MCF 10A (cell line): ENCODE measurements at regions not wholly inside any gene's neighbourhood (a gene's known extent, or its start where the extent isn't known, plus 50 kb on each side); places are given as distances from the start of the nearest gene placed in this dataset.

Experiments used
- BruUV-seq: library from RNA; stranded (reverse); fragments of 400-500 nt; replicated peaks from 2 replicates; lab custom pipeline; 2021; lab: Mats Ljungman, UMichigan
- CTCF ChIA-PET: fragments of 300-600 bp; sonication (Branson Sonifier 250); formaldehyde crosslinking; extraction: SDS; loops from one replicate; lab custom pipeline; 2021; ENCODE audit warnings: antibody characterized with exemption, inconsistent platforms; lab: Yijun Ruan, JAX
- POLR2A ChIA-PET: fragments of 300-600, 350-650 bp; sonication (Branson Sonifier 250); formaldehyde crosslinking; extraction: SDS; loops from one replicate; lab custom pipeline; 2020; ENCODE audit warnings: antibody characterized with exemption, inconsistent platforms; lab: Yijun Ruan, JAX
- DNase-seq: peaks from one replicate; pipeline ENCODE4 v3.0.0-alpha.2; 2018; ENCODE audit not compliant: unreplicated experiment
- H3K27ac Mint-ChIP-seq: one replicate; pipeline ENCODE4 v1.8.0; 2022; ENCODE audit warnings: mild to moderate bottlenecking, low read depth, mixed read lengths; ENCODE audit not compliant: unreplicated experiment
- H3K27me3 Mint-ChIP-seq: one replicate; pipeline ENCODE4 v1.8.0; 2022; ENCODE audit warnings: mixed read lengths; ENCODE audit not compliant: insufficient read depth, unreplicated experiment
- H3K36me3 Mint-ChIP-seq: one replicate; pipeline ENCODE4 v1.8.0; 2022; ENCODE audit warnings: mild to moderate bottlenecking, moderate library complexity, mixed read lengths; ENCODE audit not compliant: insufficient read depth, unreplicated experiment
- H3K4me1 Mint-ChIP-seq: one replicate; pipeline ENCODE4 v1.8.0; 2022; ENCODE audit warnings: mixed read lengths; ENCODE audit not compliant: insufficient read depth, unreplicated experiment
- H3K4me3 Mint-ChIP-seq: one replicate; pipeline ENCODE4 v1.8.0; 2022; ENCODE audit warnings: mild to moderate bottlenecking, moderate library complexity, mixed read lengths; ENCODE audit not compliant: unreplicated experiment
- H3K9me3 Mint-ChIP-seq: one replicate; pipeline ENCODE4 v1.8.0; 2022; ENCODE audit warnings: mixed read lengths; ENCODE audit not compliant: unreplicated experiment
- intact Hi-C: fragments of 100-400 bp; cut with micrococcal nuclease; formaldehyde crosslinking; loops from 2 replicates; pipeline ENCODE4 v1.14.1; 2022
- TF ChIP-seq, protein P1 (sequence below): fragments of 200-600 bp; IDR thresholded peaks from one replicate; pipeline ENCODE4 v1.8.0; 2022; ENCODE audit warnings: antibody characterized with exemption, mild to moderate bottlenecking; ENCODE audit not compliant: unreplicated experiment

GRCh38 chr15:96766366-96766765 lies 435.9 kb downstream of the NR2F2 start:
- Mint-ChIP-seq H3K36me3 (no peaks in the 10 kb centered on the region), H3K4me3 (no peak overlapping the region), H3K4me1 (no peaks in the 10 kb centered on the region), H3K27ac (no peak overlapping the region), H3K9me3 (no peaks in the 10 kb centered on the region), H3K27me3 (peaks cover 28% of the 10 kb centered on the region)
- POLR2A ChIA-PET = no interaction called here
- intact Hi-C loops = no loop called here
- TF ChIP-seq, protein P1, sequence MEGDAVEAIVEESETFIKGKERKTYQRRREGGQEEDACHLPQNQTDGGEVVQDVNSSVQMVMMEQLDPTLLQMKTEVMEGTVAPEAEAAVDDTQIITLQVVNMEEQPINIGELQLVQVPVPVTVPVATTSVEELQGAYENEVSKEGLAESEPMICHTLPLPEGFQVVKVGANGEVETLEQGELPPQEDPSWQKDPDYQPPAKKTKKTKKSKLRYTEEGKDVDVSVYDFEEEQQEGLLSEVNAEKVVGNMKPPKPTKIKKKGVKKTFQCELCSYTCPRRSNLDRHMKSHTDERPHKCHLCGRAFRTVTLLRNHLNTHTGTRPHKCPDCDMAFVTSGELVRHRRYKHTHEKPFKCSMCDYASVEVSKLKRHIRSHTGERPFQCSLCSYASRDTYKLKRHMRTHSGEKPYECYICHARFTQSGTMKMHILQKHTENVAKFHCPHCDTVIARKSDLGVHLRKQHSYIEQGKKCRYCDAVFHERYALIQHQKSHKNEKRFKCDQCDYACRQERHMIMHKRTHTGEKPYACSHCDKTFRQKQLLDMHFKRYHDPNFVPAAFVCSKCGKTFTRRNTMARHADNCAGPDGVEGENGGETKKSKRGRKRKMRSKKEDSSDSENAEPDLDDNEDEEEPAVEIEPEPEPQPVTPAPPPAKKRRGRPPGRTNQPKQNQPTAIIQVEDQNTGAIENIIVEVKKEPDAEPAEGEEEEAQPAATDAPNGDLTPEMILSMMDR = no peak
- BruUV-seq = no TSS peak
- no peak for DNase-seq
- CTCF ChIA-PET = no interaction called here

DNA sequence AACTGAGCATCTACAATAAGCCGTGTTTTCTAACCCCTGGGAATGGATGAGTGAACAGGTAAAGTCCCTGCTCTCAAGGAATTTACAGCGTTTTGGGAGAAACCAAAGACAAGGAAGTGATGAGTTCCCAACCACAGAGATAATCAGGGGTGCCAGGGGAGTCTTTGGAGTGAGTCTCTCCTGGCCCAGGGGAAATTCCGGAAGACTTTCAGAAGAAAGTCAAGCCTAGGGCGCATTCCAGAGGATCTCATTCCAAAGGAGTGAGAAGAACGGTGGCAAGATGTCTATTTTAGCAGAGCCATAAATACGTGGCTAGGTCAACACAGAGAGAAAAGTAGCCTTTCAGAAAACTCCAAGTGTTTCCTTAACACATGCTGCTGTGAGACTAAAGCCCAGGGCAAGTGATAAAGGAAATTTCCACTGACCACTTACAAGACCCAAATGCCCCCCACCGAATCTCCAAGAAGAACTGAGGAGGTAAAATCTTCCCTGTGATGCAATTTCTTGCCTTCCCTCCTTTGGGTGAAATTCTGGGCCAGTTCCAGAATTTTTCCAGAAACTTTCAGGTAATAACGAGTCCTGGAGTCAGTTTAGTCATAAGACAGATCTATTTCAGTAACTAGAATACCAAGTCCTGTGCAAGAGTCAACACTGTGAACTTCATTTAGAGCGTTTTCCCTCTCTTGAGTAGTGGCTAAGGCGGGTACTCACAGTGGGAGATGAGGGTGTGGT lies 437.4 kb downstream of the NR2F2 start:
- TF ChIP-seq, protein P1 = no peak
- no peak for DNase-seq
- Mint-ChIP-seq H3K36me3 (no peaks in the 10 kb centered on the region), H3K27ac (no peak overlapping the region), H3K4me1 (no peaks in the 10 kb centered on the region), H3K9me3 (no peaks in the 10 kb centered on the region), H3K27me3 (peaks cover 40% of the 10 kb centered on the region), H3K4me3 (no peak overlapping the region)
- POLR2A ChIA-PET = no interaction called here
- CTCF ChIA-PET = no interaction called here
- intact Hi-C loops = no loop called here
- no TSS peak for BruUV-seq

- ChIA-PET CTCF (no interaction called here), POLR2A (no interaction called here)
- no peak overlapping the region for H3K27ac Mint-ChIP-seq
- intact Hi-C loops = no loop called here
- H3K27me3 Mint-ChIP-seq = peaks cover 45% of the 10 kb centered on the region
- H3K4me1 Mint-ChIP-seq = no peaks in the 10 kb centered on the region
- DNase-seq = no peak
- no peak overlapping the region for H3K4me3 Mint-ChIP-seq
- TF ChIP-seq, protein P1 = no peak
- BruUV-seq = no TSS peak
- H3K9me3 Mint-ChIP-seq = no peaks in the 10 kb centered on the region
- H3K36me3 Mint-ChIP-seq = no peaks in the 10 kb centered on the region
These were observed 437.9 kb downstream of the NR2F2 start for GRCh38 chr15:96768435-96768789.

GRCh38 chr15:96771035-96771434 lies 440.5 kb downstream of the NR2F2 start:
- Mint-ChIP-seq H3K36me3 (no peaks in the 10 kb centered on the region), H3K4me3 (no peak overlapping the region), H3K9me3 (no peaks in the 10 kb centered on the region), H3K4me1 (no peaks in the 10 kb centered on the region), H3K27me3 (peaks cover 51% of the 10 kb centered on the region), H3K27ac (no peak overlapping the region)
- CTCF ChIA-PET = interaction anchor here (0.7 kb wide), 1 partner anchor 29 kb away, joined by 3 read pairs; no protein-coding TSS in a partner anchor
- intact Hi-C loops = no loop called here
- BruUV-seq = no TSS peak
- POLR2A ChIA-PET = no interaction called here
- TF ChIP-seq, protein P1 = no peak
- no peak for DNase-seq
